ENCODE measurements at regions not wholly inside any gene's neighbourhood (a gene's known extent, or its start where the extent isn't known, plus 50 kb on each side); places are given as distances from the start of the nearest gene placed in this dataset.
A peak's percentile ranks its signal among the peaks of the same experiment; 100 is the strongest.

GRCh38 chr1:213933336-213933735 lies 54.4 kb upstream of the PROX1 start:
- Histone ChIP-seq H3K36me3 (ENCODE audit: control insufficient read depth in 2 of 2, extremely low read depth in 1 of 2, insufficient read depth in 2 of 2, low read length in 2 of 2) (no peaks in the 10 kb centered on the region), H2AFZ (ENCODE audit: control insufficient read depth, low read length) (no peak overlapping the region), H3K4me1 (ENCODE audit: control insufficient read depth, extremely low read depth, insufficient read depth, low read length) (no peaks in the 10 kb centered on the region), H3K79me2 (ENCODE audit: control insufficient read depth, insufficient read depth, low read length) (no peaks in the 10 kb centered on the region), H4K20me1 (ENCODE audit: control insufficient read depth, extremely low read depth, insufficient read depth, low read length) (no peaks in the 10 kb centered on the region), H3K27ac (ENCODE audit: control insufficient read depth, insufficient read depth, low read length) (no peak overlapping the region), H3K4me3 (ENCODE audit: control insufficient read depth in 2 of 3, extremely low read depth in 1 of 3, insufficient read depth in 2 of 3, low read depth in 1 of 3, low read length in 3 of 3) (no peak overlapping the region), H3K4me2 (ENCODE audit: control insufficient read depth, extremely low read depth, insufficient read depth, low read depth, low read length) (no peak overlapping the region), H3K27me3 (ENCODE audit: control insufficient read depth, extremely low read depth, insufficient read depth, low read length) (peaks cover 24% of the 10 kb centered on the region), H3K9ac (ENCODE audit: control insufficient read depth, extremely low read depth, insufficient read depth, low read length) (no peak overlapping the region), H3K9me1 (ENCODE audit: control insufficient read depth, extremely low read depth, insufficient read depth, low read length) (no peaks in the 10 kb centered on the region), H3K9me3 (ENCODE audit: control insufficient read depth, low read depth, low read length) (no peaks in the 10 kb centered on the region)
- dilution Hi-C loops (cut with MboI; ENCODE audit: extremely low pct_ligation_motif_present, low sequenced_read_pairs): no loop called here
- FAIRE-seq (no peak), DNase-seq (ENCODE audit: low read depth, low spot score) (no peak)
- TF ChIP-seq EZH2 (IDR thresholded peaks at IDR 0.05; ENCODE audit: low read length): no peak
- TF ChIP-seq CTCF (optimal IDR thresholded peaks at IDR 0.05 in 1 of 3, IDR thresholded peaks at IDR 0.05 in 1 of 3, conservative IDR thresholded peaks at IDR 0.05 in 1 of 3; ENCODE audit: extremely low read depth in 1 of 3, insufficient read depth in 2 of 3, low read length in 3 of 3): no peak

- Histone ChIP-seq H3K4me1 (ENCODE audit: control insufficient read depth, extremely low read depth, insufficient read depth, low read length) (no peaks in the 10 kb centered on the region), H3K9me3 (ENCODE audit: control insufficient read depth, low read depth, low read length) (no peaks in the 10 kb centered on the region), H3K36me3 (ENCODE audit: control insufficient read depth in 2 of 2, extremely low read depth in 1 of 2, insufficient read depth in 2 of 2, low read length in 2 of 2) (no peaks in the 10 kb centered on the region), H3K9ac (ENCODE audit: control insufficient read depth, extremely low read depth, insufficient read depth, low read length) (no peak overlapping the region), H4K20me1 (ENCODE audit: control insufficient read depth, extremely low read depth, insufficient read depth, low read length) (no peaks in the 10 kb centered on the region), H3K9me1 (ENCODE audit: control insufficient read depth, extremely low read depth, insufficient read depth, low read length) (no peaks in the 10 kb centered on the region), H3K27me3 (ENCODE audit: control insufficient read depth, extremely low read depth, insufficient read depth, low read length) (peaks cover 23% of the 10 kb centered on the region), H3K79me2 (ENCODE audit: control insufficient read depth, insufficient read depth, low read length) (no peaks in the 10 kb centered on the region), H3K4me2 (ENCODE audit: control insufficient read depth, extremely low read depth, insufficient read depth, low read depth, low read length) (no peak overlapping the region), H3K4me3 (ENCODE audit: control insufficient read depth in 2 of 3, extremely low read depth in 1 of 3, insufficient read depth in 2 of 3, low read depth in 1 of 3, low read length in 3 of 3) (no peak overlapping the region), H3K27ac (ENCODE audit: control insufficient read depth, insufficient read depth, low read length) (no peak overlapping the region), H2AFZ (ENCODE audit: control insufficient read depth, low read length) (no peak overlapping the region)
- DNase-seq (ENCODE audit: low read depth, low spot score) (peak; percentile 5), FAIRE-seq (peak; percentile 81)
- TF ChIP-seq CTCF (optimal IDR thresholded peaks at IDR 0.05 in 1 of 3, IDR thresholded peaks at IDR 0.05 in 1 of 3, conservative IDR thresholded peaks at IDR 0.05 in 1 of 3; ENCODE audit: extremely low read depth in 1 of 3, insufficient read depth in 2 of 3, low read length in 3 of 3) (no peak), EZH2 (IDR thresholded peaks at IDR 0.05; ENCODE audit: low read length) (no peak)
- dilution Hi-C loops (cut with MboI; ENCODE audit: extremely low pct_ligation_motif_present, low sequenced_read_pairs): no loop called here
These were observed 53.1 kb upstream of the PROX1 start for GRCh38 chr1:213934649-213935048.
